NCI-H1694 treated with DMSO at 0.1 percent for 48 hours (cell line): ENCODE measurements at regions not wholly inside any gene's neighbourhood (a gene's known extent, or its start where the extent isn't known, plus 50 kb on each side); places are given as distances from the start of the nearest gene placed in this dataset.

Experiments
- DNase-seq: peaks from one replicate; lab custom pipeline; 2025; lab: John Stamatoyannopoulos, UW

DNA sequence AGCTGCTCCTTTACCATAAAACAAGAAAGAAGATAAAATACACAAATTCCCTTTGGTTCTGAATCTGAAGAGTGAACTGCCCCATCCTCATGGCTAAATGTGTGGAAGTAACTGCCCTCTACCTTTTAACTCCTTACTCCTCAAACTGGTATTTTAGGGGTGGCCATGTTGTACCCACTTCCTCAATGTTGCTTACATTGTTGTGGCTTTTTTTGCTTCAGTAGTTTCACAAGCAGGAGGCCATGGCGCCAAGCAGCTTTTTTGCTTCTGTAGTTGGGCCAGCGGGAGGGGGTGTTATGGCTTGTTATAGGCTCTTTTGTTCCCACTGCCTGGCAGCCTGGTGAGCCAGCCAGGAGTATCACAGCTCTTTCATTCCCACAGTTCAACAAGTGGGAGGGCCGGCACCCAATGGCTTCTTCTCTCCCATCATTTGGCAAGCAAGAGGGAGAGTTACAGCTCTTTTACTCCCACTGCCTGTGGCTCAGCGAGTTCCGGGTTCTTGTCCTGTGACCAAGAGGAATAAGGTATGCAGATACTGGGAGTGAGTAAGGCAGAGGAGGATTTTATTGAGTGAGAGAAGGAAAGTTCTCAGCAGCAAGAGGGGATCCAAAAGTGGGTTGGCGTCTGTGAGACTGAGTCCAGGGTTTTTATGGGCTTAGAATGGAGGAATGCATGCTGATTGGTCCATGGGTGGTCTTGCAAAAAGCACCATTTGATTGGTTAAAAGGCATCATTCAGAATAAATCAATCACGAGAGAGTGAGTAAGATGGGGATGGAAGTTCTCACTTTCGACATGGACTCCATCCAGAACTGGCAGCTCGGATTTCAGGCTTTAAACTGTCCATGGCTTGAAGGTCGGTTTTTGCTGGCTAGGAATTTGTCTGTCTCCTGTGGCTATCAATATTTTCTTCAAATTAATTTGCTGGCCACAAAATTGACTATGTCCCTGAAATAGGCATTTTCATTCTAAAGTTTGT, 429.6 kb downstream of the HLX start:
- no peak for DNase-seq

DNA sequence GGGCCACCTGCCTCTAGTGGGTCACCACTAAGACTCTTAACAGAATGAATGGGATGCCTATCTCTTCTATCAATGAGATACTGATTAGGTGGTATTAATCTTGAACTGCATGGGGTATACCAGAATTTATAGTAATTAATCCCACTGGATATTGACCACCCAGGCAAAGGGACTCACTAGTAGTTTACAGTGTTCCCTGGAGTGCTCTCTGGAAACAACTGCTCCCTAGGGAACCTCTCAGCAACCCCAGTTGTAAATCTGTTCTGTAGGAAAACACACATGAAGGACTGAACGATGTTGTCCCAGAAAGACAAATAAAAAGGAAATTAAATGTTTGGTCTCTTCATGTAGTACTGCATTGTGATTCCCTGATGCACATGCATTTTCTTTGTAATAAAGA, 430.5 kb downstream of the HLX start:
- DNase-seq = no peak

DNA sequence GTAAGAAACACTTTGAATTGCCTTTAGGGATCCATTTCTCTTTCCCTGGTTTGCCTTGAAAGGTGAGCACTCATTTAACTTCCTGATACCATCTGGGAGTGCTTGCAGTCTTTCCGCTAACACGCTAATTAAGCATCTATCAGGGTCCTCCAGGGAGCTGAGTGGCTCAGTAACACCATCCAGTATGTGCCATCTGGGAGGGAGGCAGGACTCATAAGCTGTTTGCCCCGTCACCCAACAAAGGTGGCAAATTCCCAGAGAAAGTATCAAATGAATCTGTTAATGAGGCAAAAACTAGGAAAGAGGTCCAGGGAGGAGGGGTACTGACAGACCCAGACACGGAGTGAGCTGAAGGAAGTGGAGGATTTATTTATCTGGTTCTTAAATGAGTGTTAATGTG, 430.9 kb downstream of the HLX start:
- peak; percentile 99 for DNase-seq

- DNase-seq = no peak
These were observed 426.6 kb downstream of the DUSP10 start for GRCh38 chr1:221315330-221315729.

DNA sequence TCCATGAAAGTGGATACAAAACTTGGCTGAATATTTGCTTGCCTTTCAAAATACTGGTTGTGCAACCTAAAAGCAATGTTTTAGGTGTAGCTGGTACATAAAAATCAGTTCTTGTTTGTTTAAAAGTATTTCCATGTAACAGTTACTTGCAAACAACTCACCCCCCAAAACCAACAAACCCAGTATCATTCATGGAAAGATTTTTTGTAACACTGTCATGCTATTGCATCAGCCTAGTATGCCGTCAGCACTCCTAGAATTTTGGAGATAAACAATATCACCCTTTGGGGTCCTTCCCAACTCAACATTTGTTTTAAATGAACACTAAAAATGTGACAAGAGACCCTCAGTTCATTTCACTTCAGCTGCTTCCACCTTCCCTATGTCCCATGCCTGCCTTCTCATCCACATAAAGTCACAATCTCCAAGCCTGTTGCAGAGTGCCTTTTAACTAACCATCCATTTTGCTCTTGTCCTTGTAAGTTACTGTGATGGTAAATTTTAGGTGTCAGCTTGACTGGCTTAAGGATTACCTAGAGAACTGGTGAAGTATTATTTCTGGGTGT, 425.3 kb downstream of the DUSP10 start:
- no peak for DNase-seq

DNA sequence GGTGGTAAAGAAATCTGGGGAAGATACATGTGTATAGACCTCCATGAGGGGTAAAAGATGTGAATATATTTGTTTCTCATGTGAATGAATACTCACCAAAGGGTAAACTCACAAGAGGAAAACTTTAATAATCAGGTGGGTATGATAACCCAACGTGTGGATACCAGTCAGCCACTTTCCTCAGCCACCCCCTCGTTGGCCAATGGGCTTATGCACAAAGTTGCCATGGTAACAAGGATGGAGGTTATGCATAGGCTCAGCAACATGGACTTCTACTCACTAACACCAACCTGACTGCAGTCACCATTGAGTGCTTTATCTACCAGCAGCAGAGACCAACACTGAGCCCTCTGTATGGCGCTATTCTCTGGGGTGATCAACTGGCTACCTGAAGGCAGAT, 424.4 kb downstream of the DUSP10 start:
- no peak for DNase-seq

GRCh38 chr1:221327954-221328353, 413.9 kb downstream of the DUSP10 start:
- peak; percentile 38 for DNase-seq

DNA sequence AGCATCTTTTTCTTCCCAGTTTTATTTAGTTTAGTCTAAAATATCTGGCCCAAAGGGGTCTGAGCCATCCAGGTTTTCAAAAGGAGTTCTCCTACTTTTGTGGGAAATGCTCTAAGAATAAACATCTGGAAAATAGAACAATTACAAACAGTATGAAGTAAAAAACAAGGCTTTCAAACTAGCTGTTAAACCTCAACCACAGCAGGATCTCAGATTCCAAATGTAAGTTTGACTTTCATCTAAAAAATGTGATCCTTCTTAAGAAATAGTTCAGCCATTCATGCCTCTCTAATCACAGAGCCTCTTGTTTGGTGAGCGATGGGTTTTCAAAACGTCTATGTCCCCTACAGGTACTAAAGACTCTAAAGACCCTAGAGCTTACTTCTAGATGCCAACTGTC, 413.5 kb downstream of the DUSP10 start:
- DNase-seq = no peak

- no peak for DNase-seq
These were observed 410.4 kb downstream of the DUSP10 start for GRCh38 chr1:221331273-221332183.

- DNase-seq = no peak
These were observed 407.8 kb downstream of the DUSP10 start for GRCh38 chr1:221334062-221334461.

GRCh38 chr1:221335161-221336101, 406.5 kb downstream of the DUSP10 start:
- no peak for DNase-seq

DNA sequence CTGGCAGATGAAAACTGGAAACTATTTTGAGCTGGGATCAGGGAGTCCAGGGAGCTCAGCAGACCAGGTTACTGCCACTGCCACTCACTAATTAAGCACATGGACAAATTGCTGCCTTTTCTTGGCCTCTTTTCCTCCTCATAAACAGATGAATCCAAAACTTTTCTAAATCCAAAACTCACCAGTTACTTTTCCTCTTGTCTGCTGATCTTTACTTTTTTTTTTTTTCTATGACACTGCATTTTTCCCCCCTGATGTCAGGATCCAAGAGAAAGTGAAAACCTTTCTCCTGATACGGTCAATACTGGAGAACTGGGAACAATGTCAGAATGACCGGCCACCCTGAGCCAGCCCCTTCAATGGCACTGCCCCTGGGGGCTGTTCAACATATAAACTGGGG, 405.8 kb downstream of the DUSP10 start:
- no peak for DNase-seq

GRCh38 chr1:221337106-221337505, 404.8 kb downstream of the DUSP10 start:
- no peak for DNase-seq

DNA sequence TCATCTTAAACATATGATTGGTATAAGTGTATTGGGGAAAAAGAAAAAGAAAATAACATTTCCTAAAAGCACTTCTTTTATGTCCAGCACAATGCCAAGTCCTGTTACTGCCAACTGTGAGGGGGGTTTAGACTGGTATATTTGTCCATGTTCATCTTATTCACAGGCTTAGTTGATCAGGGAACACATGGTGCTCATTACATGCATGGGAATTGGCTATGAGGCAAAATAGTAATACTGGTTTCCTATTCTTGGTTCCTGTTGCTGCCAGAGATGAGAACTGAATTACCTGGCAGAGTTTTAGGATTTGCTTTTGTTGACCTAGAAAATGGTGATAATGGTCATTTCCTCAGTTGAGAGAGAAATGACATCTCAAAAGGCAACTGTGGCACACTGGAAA, 398.8 kb downstream of the DUSP10 start:
- DNase-seq = no peak

DNA sequence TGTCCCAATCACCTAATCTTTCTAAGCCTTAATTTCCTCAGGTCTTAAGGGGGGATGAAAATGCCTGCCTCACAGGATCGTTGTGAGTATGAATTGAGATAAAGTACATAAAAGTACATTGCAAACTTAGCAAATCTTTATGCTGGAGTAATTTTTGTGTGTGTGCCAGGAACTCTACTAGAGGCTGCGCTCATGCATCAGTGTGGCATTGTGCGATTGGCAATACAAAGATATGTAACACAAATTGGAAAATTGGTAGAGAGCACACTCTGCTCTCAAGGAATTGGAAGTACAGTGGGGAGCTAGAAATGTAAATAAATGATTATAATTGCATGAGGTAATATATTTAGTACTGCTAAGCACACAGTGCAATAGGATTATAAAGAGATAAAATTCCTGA, 398.3 kb downstream of the DUSP10 start:
- DNase-seq = no peak

DNA sequence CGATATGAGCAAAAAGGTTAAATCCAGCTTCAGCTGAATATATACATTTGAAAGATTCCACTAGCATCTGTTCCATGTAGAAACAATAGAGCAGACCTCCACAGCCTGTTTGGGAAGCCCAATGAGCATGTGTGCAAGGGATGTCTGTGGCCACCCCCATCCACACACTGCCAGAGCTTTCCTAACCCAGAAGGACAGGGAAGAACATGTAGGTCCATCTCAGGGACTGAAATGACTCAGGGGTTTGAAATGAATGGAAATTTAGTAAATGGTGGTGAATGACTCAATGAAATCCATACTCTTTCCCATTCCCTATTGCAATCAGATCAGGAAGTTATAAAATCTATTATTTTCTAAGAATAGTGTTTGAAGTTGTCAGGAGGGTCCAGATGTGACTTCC, 397.2 kb downstream of the DUSP10 start:
- no peak for DNase-seq

DNA sequence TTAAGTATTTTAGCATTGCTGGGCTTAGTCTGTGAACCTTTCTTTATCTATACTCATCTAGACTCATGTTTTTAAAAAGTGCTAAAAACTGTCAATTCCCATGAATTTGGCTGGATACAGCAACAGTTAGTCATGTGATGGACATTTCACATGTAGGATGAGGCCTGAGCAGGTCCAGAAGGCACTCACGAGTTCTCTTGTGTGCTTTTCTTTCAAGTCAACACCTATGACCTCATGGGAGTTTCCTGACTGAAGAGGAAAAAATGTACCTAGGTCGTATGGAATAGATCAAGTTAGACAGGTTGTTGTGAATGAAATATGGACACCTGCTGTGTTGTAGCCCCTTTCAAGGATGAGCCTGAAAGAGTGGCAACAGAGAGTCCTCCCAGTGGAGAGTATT, 394.2 kb downstream of the DUSP10 start:
- no peak for DNase-seq

DNA sequence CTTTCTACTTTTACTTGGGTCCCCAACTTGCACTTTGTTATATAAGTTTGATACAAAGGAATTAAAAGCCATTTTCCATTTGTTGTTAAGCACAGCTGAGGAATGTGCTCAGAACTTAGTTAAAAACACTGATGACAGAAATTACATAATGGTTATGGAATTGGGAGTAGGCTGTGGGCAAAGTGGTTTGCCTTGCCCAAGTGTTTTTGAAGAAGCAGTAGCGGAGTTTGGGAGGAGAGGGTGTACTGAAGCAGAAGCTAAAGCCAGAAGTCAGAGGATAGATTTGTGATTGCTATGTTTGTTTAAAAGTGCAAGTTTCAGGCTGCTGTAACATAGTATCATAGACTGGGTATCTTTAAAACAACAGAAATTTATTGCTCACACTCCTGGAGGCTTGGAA, 391.8 kb downstream of the DUSP10 start:
- no peak for DNase-seq

GRCh38 chr1:221356693-221357092, 385.2 kb downstream of the DUSP10 start:
- DNase-seq = no peak

GRCh38 chr1:221363039-221363438, 378.9 kb downstream of the DUSP10 start:
- no peak for DNase-seq

GRCh38 chr1:221366495-221367110, 375.3 kb downstream of the DUSP10 start:
- DNase-seq = no peak
